ENCODE measurements at regions not wholly inside any gene's neighbourhood (a gene's known extent, or its start where the extent isn't known, plus 50 kb on each side); places are given as distances from the start of the nearest gene placed in this dataset.

DNA sequence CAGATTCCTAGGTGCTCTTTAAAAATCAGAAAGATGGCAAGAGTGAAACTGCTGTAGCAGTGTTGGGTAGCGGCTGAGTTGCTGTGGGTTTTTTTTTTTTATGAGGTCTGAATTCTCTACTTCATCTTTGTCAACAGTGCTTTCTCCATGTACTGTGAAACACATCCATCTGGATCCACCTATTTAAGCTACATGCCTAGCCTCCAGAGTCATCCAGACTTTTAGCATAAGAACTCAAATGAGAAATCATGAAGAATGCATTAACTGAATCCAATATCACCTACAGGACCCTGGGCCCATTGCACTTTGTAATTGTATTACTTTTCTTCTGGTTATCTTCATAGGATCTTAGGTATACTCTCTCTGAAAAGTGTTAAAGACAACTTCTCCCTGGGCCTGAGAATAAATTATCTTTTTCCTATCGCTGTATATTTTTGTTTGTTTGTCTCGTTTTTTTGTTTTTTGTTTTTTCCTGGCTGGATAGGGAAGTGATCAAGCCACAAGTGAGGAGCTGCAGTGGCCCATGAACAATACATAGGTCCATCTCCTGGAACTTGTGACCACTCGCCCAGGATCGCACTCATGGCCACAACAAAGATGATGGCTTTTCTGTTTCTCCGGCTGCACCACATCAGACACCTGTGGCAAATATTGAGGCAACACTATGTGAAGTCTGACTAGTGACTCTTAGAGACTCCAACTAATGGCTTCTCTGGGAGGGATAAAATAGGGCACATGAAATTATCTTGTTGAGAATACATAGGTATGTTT is 609.9 kb upstream of the AGTR1 start:
- TF ChIP-seq POLR2AphosphoS5 (IDR thresholded peaks at IDR 0.05): no peak
- TF ChIP-seq CTCF (IDR thresholded peaks at IDR 0.05): no peak
- TF ChIP-seq POLR2A (IDR thresholded peaks at IDR 0.05; ENCODE audit: low read depth): no peak
